Fibroblast of the aortic adventitia (primary cell): ENCODE measurements at regions not wholly inside any gene's neighbourhood (a gene's known extent, or its start where the extent isn't known, plus 50 kb on each side); places are given as distances from the start of the nearest gene placed in this dataset.

ENCODE experiments used
- DNase-seq: peaks from one replicate; pipeline ENCODE4 v3.0.0-alpha.2; 2010; ENCODE audit warnings: low read depth
- H3K4me3 ChIP-seq: 2 replicates; pipeline ENCODE4 v1.5.1; 2011; ENCODE audit warnings: low read depth, mild to moderate bottlenecking, control low read depth, low read length, moderate library complexity
- CTCF ChIP-seq: IDR thresholded peaks from 2 replicates; pipeline ENCODE4 v1.5.1; 2011; ENCODE audit warnings: mild to moderate bottlenecking, low read length, control low read depth, inconsistent platforms; ENCODE audit not compliant: insufficient read depth

- no peak for TF ChIP-seq CTCF
- DNase-seq, result peak; percentile 64
- H3K4me3 ChIP-seq, result no peak overlapping the region
Observed at GRCh38 chr13:44197791-44198770, 175.5 kb upstream of the SERP2 start.

GRCh38 chr13:44198826-44199225, 174.8 kb upstream of the SERP2 start:
- no peak for TF ChIP-seq CTCF
- H3K4me3 ChIP-seq, result no peak overlapping the region
- no peak for DNase-seq

- TF ChIP-seq CTCF, result no peak
- DNase-seq, result no peak
- H3K4me3 ChIP-seq, result no peak overlapping the region
Observed at GRCh38 chr13:44199627-44200207, 173.9 kb upstream of the SERP2 start.

- DNase-seq, result no peak
- no peak overlapping the region for H3K4me3 ChIP-seq
- no peak for TF ChIP-seq CTCF
Observed at GRCh38 chr13:44206434-44206833, 167.2 kb upstream of the SERP2 start.

- DNase-seq, result no peak
- no peak overlapping the region for H3K4me3 ChIP-seq
- no peak for TF ChIP-seq CTCF
Observed at GRCh38 chr13:44207476-44207875, 166.1 kb upstream of the SERP2 start.

- no peak for DNase-seq
- TF ChIP-seq CTCF, result no peak
Observed at GRCh38 chr13:44210525-44210924, 163.1 kb upstream of the SERP2 start.

More at GRCh38 chr13:44210525-44210924, 163.1 kb upstream of the SERP2 start:
- H3K4me3 ChIP-seq, result no peak overlapping the region
